Osteoblast (primary cell): ENCODE measurements at regions not wholly inside any gene's neighbourhood (a gene's known extent, or its start where the extent isn't known, plus 50 kb on each side); places are given as distances from the start of the nearest gene placed in this dataset.

Source experiments
- DNase-seq: peaks from one replicate; pipeline ENCODE4 v3.0.0; 2011; ENCODE audit warnings: low spot score, mixed read lengths; ENCODE audit not compliant: insufficient read length; ENCODE audit errors: missing footprints
- H2AFZ ChIP-seq: 2 replicates; pipeline ENCODE4 v1.6.0; 2011; ENCODE audit warnings: mild to moderate bottlenecking, low read length
- H3K27ac ChIP-seq: 2 replicates; pipeline ENCODE4 v1.5.1; 2011; ENCODE audit warnings: mild to moderate bottlenecking, low read depth, low read length, moderate library complexity
- H3K27me3 ChIP-seq: 2 replicates; pipeline ENCODE4 v1.6.0; 2012; ENCODE audit warnings: mild to moderate bottlenecking, control low read depth, inconsistent platforms, low read length, moderate library complexity; ENCODE audit not compliant: insufficient read depth
- H3K36me3 ChIP-seq: 2 replicates; pipeline ENCODE4 v1.5.1; 2011; ENCODE audit warnings: mild to moderate bottlenecking, low read length, control low read depth, moderate library complexity; ENCODE audit not compliant: insufficient read depth
- H3K4me1 ChIP-seq: 2 replicates; pipeline ENCODE4 v1.5.1; 2011; ENCODE audit warnings: mild to moderate bottlenecking, low read length, control low read depth, moderate library complexity; ENCODE audit not compliant: insufficient read depth
- H3K4me2 ChIP-seq: 2 replicates; pipeline ENCODE4 v1.6.0; 2011; ENCODE audit warnings: mild to moderate bottlenecking, low read length; ENCODE audit not compliant: insufficient read depth
- H3K4me3 ChIP-seq: fragments of 200-600 bp; sonication (generic); 3 replicates; pipeline ENCODE4 v1.5.1; 2012; ENCODE audit warnings: mild to moderate bottlenecking, low read length, inconsistent platforms; ENCODE audit not compliant: insufficient read depth
- H3K79me2 ChIP-seq: 2 replicates; pipeline ENCODE4 v1.6.0; 2012; ENCODE audit warnings: mild to moderate bottlenecking, low read length, control low read depth, inconsistent platforms; ENCODE audit not compliant: insufficient read depth
- H3K9me3 ChIP-seq: 2 replicates; pipeline ENCODE4 v1.5.1; 2011; ENCODE audit warnings: low read depth, low read length, control low read depth
- H4K20me1 ChIP-seq: 2 replicates; pipeline ENCODE4 v1.6.0; 2012; ENCODE audit warnings: mild to moderate bottlenecking, low read length, control low read depth; ENCODE audit not compliant: insufficient read depth
- CTCF ChIP-seq: IDR thresholded peaks from 2 replicates; pipeline ENCODE4 v1.5.1; 2011; ENCODE audit warnings: mild to moderate bottlenecking, low read depth, low read length, moderate library complexity; ENCODE audit errors: extremely low read depth

GRCh38 chr2:16252891-16253290, 312.5 kb downstream of the MYCN start:
- DNase-seq = no peak
- H3K79me2 ChIP-seq = no peaks in the 10 kb centered on the region
- H3K4me3 ChIP-seq = no peak overlapping the region
- H3K9me3 ChIP-seq = no peaks in the 10 kb centered on the region
- H2AFZ ChIP-seq = no peak overlapping the region
- no peak overlapping the region for H3K4me2 ChIP-seq
- no peaks in the 10 kb centered on the region for H3K4me1 ChIP-seq
- H3K27ac ChIP-seq = no peak overlapping the region
- H4K20me1 ChIP-seq = no peaks in the 10 kb centered on the region
- H3K27me3 ChIP-seq = no peaks in the 10 kb centered on the region
- no peaks in the 10 kb centered on the region for H3K36me3 ChIP-seq
- no peak for TF ChIP-seq CTCF

GRCh38 chr2:16252251-16252650, 311.9 kb downstream of the MYCN start:
- Histone ChIP-seq H3K79me2 (no peaks in the 10 kb centered on the region), H3K27ac (no peak overlapping the region)
- no peak for TF ChIP-seq CTCF

GRCh38 chr2:16251511-16252225, 311.3 kb downstream of the MYCN start:
- H3K36me3 ChIP-seq = no peaks in the 10 kb centered on the region
- no peak overlapping the region for H3K4me2 ChIP-seq
- H3K4me1 ChIP-seq = no peaks in the 10 kb centered on the region
- H4K20me1 ChIP-seq = no peaks in the 10 kb centered on the region
- H3K4me3 ChIP-seq = no peak overlapping the region
- no peaks in the 10 kb centered on the region for H3K79me2 ChIP-seq
- H2AFZ ChIP-seq = no peak overlapping the region
- no peak for DNase-seq
- H3K27me3 ChIP-seq = no peaks in the 10 kb centered on the region
- TF ChIP-seq CTCF = no peak
- H3K9me3 ChIP-seq = no peaks in the 10 kb centered on the region
- H3K27ac ChIP-seq = no peak overlapping the region

More at GRCh38 chr2:16252251-16252650, 311.9 kb downstream of the MYCN start:
- no peaks in the 10 kb centered on the region for H3K36me3 ChIP-seq
- no peaks in the 10 kb centered on the region for H3K4me1 ChIP-seq
- no peak overlapping the region for H3K4me3 ChIP-seq
- no peak for DNase-seq
- H2AFZ ChIP-seq = no peak overlapping the region
- H3K4me2 ChIP-seq = no peak overlapping the region
- no peaks in the 10 kb centered on the region for H3K27me3 ChIP-seq
- no peaks in the 10 kb centered on the region for H4K20me1 ChIP-seq
- H3K9me3 ChIP-seq = no peaks in the 10 kb centered on the region

- Histone ChIP-seq H2AFZ (no peak overlapping the region), H3K4me1 (no peaks in the 10 kb centered on the region), H3K9me3 (no peaks in the 10 kb centered on the region), H3K4me3 (no peak overlapping the region), H3K4me2 (no peak overlapping the region), H3K79me2 (no peaks in the 10 kb centered on the region), H3K27me3 (no peaks in the 10 kb centered on the region), H3K27ac (no peak overlapping the region), H4K20me1 (no peaks in the 10 kb centered on the region), H3K36me3 (no peaks in the 10 kb centered on the region)
- no peak for DNase-seq
- TF ChIP-seq CTCF = no peak
These were observed 310.5 kb downstream of the MYCN start for GRCh38 chr2:16250886-16251285.
